Activated effector memory CD4-positive, alpha-beta T cell treated with Interleukin-2 at 50 U/mL for 16 hours (primary cell): ENCODE measurements at regions not wholly inside any gene's neighbourhood (a gene's known extent, or its start where the extent isn't known, plus 50 kb on each side); places are given as distances from the start of the nearest gene placed in this dataset.
"Not testable (repeated sequence)": the region's sequence is repeated elsewhere in the genome, so short reads cannot be mapped to it uniquely, and the experiment has no call there.

Experiments
- DNase-seq: peaks from one replicate; pipeline ENCODE4 v3.0.0-alpha.2; 2020

GRCh38 chr1:157249326-157249725 lies 111.1 kb upstream of the ETV3 start:
- DNase-seq: no peak

GRCh38 chr1:157247764-157248049 lies 109.5 kb upstream of the ETV3 start:
- not testable (repeated sequence) for DNase-seq

DNA sequence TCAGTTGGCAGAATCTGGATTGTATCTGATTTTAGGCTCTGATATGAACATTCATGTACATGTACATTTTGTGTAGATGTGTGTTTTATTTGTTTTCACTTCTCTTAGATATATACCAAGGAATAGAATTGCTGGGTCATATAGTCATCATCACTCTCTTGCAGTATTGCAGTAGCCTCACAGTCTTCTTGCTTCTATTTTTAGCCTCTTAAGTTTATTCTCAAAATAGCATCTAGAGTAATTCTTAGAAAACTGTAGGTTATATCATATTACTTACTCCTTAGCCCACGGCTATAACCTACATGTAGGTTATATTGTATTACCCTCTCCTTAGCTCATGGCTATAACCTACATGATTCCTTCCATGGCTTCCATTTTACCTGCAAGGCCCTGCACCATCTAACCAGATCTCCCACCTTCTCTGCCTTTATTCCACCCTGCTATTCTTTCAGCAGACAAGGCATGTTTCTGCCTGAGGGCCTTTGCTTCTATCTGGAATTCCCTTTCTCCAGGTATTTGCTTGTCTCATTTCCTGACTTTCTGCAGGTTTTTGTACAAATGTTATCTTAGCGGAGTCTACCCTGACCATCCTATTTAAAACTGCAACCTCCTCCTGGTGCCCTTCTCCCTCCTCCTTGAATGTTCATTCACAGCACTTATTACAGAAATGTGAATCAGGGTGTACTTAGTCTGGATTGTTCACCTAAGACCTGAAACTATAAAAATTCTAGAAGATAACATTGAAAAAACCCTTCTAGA lies 109.0 kb upstream of the ETV3 start:
- DNase-seq: no peak

- DNase-seq: no peak
These were observed 107.6 kb upstream of the ETV3 start for GRCh38 chr1:157245823-157246222.

- DNase-seq: no peak
These were observed 103.0 kb upstream of the ETV3 start for GRCh38 chr1:157241185-157241538.

DNA sequence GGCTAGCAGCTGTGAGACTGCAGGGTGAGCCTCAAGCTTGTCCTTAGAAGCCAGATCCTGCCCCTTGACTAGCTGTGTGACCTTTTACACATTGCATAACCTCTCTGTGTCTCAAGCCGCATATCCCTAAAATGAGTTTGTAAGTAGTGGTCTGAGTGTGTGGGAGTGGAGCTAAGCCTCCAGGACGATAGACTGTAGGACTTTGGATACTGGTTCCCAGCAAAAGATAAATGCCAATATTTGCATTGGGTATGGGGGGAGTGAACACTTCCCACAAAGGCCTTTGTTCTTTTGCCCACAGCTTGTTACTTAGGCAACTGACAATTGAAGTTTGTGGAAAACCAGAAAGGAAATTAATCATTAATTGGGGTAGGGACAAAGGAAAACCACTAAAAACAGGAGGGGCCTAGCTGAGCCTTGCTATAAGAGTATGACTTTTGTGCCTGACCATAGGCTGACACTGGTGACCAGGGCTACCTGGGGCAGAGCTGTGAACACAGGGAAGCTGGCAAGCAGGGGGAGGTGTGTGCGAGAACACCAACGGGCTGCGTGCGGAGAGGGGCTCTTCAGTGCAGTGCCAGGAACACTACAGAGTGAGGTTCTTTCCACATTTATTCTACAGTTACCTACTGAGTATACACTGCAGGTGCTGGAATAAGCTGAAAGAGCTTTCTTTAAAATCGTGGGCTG lies 102.4 kb upstream of the ETV3 start:
- no peak for DNase-seq

- DNase-seq: no peak
These were observed 101.7 kb upstream of the ETV3 start for GRCh38 chr1:157239936-157240335.

GRCh38 chr1:157238585-157238984 lies 100.4 kb upstream of the ETV3 start:
- DNase-seq: no peak

- no peak for DNase-seq
These were observed 99.8 kb upstream of the ETV3 start for GRCh38 chr1:157237981-157238380.

- DNase-seq: no peak
These were observed 99.3 kb upstream of the ETV3 start for GRCh38 chr1:157237522-157237921.

- DNase-seq: no peak
These were observed 97.9 kb upstream of the ETV3 start for GRCh38 chr1:157236072-157236471.

DNA sequence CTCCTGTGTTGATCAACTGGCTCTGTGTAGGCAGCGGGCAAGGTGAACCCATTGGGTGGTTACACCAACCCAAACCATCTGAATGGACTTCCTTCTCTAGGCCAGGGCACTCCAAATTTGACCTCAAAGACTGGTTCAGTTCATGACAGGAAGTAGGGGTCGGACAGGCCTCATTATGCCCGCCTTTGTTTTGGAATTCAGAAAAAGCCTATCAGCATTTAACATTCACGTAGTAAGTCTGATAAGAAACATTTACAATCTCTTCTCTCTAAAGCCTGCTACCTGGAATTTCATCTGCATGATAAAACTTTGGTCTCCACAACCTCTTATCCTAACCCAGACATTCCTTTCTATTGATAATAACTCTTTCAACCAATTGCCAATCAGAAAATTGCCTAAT lies 97.1 kb upstream of the ETV3 start:
- no peak for DNase-seq

DNA sequence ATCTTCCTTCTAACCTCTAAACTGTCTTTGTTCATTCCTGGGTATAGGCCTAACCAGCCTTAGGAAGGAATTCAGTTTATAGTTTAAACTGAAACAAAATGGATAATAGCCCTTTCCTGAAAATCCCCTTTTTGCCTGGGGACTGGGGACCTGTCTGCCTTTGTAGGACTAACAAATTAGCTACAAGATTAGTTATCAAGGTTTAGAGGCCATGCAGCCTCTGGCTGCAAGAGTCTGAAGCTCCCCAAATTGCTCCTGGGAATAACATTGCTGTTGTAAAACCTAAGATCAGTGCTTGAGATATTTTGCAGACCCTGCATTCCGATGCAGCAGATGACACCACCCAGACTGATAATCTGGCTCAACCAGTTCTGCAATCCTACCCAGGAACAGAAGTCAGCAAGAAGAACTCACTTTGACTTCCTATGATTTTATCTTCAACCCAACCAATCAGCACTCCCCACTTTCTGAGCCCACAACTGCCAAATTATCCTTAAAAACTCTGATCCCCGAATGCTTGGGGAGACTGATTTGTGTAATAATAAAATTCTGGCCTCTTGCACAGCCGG lies 96.6 kb upstream of the ETV3 start:
- DNase-seq: no peak

DNA sequence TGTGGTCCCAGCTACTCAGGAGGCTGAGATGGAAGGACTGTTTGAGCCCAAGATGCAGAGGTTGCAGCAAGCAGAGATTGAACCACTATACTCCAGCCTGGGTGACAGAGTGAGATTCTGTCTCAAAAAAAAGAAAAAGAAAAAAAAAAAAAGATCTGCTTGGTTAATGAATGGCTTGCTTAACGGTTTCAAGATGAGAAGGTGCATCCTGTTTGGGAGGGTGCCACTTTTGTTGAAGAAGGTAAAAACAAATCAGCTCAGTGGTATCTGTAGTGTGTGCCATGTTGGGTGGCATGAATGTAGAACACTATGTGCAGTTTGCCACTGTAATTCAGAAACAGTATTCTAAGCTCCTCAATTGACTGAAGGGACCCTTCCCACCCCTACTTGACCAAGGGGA lies 94.9 kb upstream of the ETV3 start:
- no peak for DNase-seq

- DNase-seq: no peak
These were observed 93.8 kb upstream of the ETV3 start for GRCh38 chr1:157231846-157232525.

DNA sequence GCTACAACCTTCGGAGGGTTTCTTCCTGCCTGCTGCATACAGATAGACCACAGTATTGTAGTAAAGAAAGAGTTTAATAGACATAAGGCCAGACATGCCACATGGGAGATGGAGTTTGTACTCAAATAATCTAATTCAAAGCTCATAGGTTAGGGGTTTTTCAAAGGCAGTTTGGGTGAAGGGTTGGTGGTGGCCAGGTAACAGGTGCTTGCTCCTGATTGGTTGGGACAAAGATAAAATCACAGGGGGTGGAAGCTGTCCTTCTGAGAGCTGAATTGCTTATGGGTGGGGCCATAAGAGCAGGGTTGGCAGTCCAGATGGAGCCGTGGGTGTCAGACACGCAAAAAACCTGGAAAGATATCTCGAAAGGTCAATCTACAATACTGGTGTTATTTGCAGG lies 92.3 kb upstream of the ETV3 start:
- no peak for DNase-seq

- no peak for DNase-seq
These were observed 89.5 kb upstream of the ETV3 start for GRCh38 chr1:157227700-157228099.

DNA sequence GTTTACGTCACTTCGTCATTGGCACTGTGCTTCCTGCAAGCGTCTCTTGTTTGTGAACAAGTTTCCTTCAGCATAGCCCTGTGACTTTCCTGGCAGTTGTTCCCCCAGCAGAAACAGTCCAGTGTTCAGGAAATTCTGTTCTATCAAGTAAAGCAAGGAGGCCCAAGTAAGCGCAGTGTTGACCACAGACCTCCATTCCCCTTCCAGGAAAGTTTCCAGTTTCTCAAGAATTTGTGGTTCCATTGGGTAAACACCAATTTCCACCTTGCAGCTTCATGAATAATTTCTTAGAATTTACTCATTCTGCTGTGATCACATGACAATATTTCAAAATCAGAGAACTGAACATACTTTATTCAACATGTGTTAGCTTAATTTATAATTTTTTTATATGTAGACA lies 88.5 kb upstream of the ETV3 start:
- no peak for DNase-seq

DNA sequence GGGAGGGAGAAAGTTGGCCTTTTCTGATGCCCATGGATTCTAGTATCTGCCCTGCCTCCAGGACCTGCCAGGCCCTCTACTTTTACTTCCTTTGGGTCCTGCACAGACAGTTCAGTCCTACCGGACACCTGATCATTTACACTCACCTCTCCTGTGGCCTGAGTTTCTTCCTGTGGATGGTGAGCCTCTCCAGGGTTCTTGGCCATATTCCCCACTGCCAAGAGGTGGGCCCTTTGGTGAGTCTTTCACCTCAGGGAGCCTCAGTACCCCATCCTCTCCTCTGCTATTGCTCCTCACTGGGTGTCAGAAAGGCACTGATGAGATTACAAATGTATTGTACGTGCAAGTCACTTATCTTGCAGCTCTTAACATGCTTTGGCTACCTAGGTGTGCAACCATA lies 81.4 kb upstream of the ETV3 start:
- no peak for DNase-seq

DNA sequence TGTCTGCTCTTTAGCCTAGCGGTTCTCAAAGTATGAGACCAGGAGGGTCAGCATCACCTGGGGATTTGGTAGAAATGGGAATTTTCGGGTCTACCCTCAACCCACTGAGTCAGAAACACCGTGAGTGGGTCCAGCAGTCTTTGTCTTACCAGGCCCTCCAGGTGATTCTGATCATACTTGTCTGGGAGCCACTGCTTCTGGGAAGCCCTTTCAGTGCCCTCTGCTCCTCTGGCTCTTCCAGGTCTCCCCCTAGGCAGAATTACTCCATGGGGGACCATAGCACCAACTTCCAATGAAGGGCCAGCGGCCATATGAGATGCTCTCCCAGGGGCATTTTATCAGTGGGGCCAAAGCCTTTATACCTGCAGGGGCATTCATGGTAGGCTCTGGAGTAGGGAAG lies 81.0 kb upstream of the ETV3 start:
- no peak for DNase-seq

DNA sequence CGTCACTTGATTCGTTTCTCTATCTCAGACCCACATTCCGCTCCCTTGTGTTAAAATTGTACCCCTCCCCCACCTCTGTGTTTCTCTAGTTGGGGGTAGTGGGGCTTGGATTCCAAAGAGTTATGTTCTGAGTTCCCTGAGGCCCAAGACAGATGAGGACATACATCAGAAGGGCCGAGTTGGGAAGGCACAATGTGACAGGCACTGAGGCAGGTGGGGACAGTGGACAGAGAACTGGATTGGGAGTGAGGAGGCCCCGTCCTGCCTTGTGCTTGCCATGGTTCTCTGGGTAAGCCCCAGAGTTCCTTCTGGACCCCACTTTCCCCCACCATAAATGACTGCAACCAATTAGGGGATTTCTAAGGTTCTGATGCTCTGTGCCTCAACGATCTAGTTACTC lies 80.5 kb upstream of the ETV3 start:
- DNase-seq: no peak

DNA sequence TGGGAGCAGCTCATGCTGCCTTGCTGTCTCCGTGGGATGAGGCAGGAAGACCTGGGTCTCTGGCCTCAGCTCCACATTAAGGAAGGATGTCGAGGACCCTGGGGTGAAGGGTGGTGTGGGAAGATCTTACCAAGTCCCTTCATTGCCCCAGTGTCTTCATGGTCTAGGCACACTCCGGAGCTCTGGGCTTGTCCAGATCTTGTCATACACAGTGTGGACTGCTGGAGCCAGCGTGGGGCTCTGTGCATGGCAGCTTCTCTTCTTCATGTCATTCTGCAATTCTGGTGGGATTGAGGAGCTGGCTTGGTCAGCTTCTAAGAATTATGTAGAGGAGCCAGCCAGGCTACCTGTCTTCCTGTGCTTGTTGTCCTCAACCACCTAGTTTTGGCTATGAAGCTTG lies 79.3 kb upstream of the ETV3 start:
- no peak for DNase-seq

DNA sequence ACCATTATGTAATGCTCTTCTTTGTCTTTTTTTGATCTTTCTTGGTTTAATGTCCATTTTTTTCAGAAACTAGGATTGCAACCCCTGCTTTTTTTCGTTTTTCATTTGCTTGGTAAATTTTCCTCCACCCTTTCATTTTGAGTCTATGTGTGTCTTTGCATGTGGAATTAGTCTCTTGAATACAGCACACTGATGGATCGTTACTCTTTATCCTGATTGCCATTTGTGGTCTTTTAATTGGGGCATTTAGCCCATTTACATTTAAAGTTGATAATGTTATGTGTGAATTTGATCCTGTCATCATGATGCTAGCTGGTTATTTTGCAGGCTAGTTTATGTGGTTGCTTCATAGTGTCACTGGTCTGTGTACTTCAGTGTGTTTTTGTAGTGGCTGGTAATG lies 75.6 kb upstream of the ETV3 start:
- no peak for DNase-seq

DNA sequence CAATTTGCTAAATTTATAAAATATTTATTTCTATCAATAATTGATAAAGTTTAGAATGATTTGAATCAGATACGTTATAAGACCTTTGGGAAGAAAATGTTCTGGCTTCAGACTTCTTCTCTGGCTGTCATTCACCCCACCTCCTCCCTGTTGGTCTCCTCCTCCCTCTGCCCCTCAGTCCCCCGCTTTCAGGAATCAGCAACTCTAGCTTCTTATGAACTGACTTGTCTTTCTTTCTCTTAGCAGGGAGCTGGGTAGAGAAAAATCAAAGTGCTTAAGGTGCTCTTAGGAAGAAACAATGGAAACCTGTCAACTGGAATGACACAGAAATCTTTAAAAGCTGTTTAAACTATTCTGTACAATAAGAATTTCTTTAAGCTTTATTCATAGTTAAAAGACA lies 71.3 kb upstream of the ETV3 start:
- no peak for DNase-seq
